GM10266 (cell line): ENCODE measurements at regions not wholly inside any gene's neighbourhood (a gene's known extent, or its start where the extent isn't known, plus 50 kb on each side); places are given as distances from the start of the nearest gene placed in this dataset.

Experiments used
- DNase-seq: peaks from one replicate; pipeline ENCODE4 v3.0.0; 2012; ENCODE audit errors: extremely low spot score
- CTCF ChIP-seq: IDR thresholded peaks from 2 replicates; pipeline ENCODE4 v1.5.1; 2012; ENCODE audit warnings: mild to moderate bottlenecking, low read depth; ENCODE audit not compliant: control insufficient read depth, insufficient read depth; ENCODE audit errors: missing control alignments

DNA sequence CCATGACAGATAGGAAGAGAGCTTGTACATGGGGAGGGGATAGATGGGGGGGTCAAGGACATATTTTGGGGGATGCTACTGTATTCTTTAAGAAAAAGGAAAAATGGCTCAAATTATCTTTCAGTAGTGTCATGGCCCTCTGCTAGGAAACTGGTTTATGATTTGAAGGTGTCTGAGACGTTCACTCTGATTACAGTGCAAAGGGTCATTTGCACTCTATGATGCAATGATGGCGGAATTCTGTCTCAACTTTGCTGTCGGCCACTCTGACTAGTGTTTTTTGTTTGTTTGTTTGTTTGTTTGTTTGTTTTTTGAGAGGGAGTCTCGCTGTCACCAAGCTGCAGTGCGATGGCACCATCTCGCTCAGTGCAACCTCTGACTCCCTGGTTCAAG lies 180.0 kb downstream of the SOX4 start:
- no peak for TF ChIP-seq CTCF
- no peak for DNase-seq

GRCh38 chr6:21777846-21778245 lies 184.3 kb downstream of the SOX4 start:
- no peak for TF ChIP-seq CTCF
- DNase-seq = no peak

DNA sequence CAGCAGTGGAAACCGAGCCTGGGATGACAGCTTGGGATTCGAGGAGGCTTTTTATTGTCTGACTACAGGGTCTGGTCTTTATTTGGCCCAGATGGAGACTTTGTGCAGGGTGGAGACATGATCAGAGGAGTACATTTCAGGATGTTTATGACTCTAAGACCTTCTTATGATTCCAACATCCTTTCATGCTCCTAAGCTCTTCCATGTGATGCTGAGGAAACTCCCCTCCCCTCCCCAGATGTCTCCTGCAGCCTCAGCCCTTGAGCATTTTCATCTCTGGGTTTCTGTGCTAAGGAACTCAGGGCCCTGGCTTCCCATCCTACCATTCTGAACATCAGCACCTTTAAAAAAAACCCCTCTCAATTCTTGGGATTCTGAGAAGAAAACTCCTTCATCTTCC lies 186.6 kb downstream of the SOX4 start:
- no peak for TF ChIP-seq CTCF
- no peak for DNase-seq

DNA sequence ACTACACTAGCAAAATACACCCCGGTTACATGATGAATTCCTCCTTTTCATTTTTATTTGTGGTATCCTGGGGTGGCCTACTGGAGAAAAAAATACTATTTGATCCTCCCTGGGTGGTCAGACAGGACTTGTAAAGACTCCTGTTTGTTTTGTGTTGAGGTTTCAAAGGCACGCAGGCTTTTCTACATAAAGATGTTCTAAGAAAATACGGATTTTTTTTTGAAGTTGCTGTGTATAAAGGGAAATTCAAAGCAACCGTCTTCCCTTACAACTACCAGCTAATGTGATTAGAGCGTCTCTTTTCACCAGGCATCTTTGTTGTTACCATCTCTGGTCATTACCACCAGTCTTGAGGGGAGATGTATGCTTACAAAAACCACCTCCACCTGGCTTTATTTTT lies 187.1 kb downstream of the SOX4 start:
- no peak for DNase-seq
- no peak for TF ChIP-seq CTCF

DNA sequence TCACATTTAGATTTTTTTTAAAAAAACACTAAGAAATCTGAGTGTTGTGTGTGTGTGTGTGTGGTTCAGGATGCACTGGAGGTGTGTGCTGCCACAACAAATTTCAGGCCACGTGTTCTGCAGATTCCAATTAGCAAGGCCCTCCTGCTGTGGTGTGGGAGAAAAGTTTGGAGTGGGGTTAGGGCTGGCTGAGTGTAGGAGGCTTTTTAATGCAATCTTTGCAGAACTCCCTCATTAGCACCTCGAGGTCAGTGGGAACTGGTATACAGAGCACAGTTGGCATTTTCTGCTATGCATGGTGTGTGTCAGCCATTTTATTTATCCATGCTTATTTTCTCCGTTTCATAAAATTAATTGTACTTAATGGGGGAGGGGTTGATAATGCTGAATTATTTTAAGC lies 187.6 kb downstream of the SOX4 start:
- TF ChIP-seq CTCF = no peak
- no peak for DNase-seq

DNA sequence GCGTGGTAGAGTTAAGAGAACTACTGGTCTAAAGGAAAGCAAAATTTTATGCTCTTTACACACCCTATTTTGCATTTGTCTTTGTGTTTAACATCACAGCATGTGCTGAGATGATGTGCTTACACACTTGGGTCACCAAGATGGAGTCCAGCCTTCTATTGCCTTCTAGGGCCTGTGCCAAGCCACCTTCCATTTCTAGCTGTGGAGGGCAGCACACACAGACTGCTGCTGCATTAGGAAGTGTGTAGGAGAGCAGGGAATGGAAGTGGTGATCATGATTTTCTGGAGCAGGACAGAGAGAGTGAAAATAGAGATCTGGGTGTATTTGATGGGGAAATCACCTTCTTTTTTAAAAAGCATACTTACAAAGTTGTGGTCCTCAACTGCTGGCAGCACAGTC lies 191.6 kb downstream of the SOX4 start:
- TF ChIP-seq CTCF = no peak

GRCh38 chr6:21791056-21791455 lies 197.5 kb downstream of the SOX4 start:
- TF ChIP-seq CTCF = no peak
- DNase-seq = no peak

More for the DNA sequence above, 191.6 kb downstream of the SOX4 start:
- no peak for DNase-seq
